Right lobe of liver (tissue), 6 donors: ENCODE measurements at regions not wholly inside any gene's neighbourhood (a gene's known extent, or its start where the extent isn't known, plus 50 kb on each side); places are given as distances from the start of the nearest gene placed in this dataset.

ENCODE experiments used
- ATAC-seq, 4 donors: fragments of 200-7000 bp; cut with Tn5 transposase; one replicate each; pipeline ENCODE4 v1.9.1; 2020; ENCODE audit warnings: mild to moderate bottlenecking in 4 of 4, moderate library complexity in 4 of 4
- DNase-seq, 3 donors: peaks; one replicate each; pipeline ENCODE4 v3.0.0-alpha.2; 2020
- H3K27ac ChIP-seq, 3 donors: fragments of 200-600 bp; one replicate each; pipeline ENCODE4 v1.8.0; 2022
- H3K27me3 ChIP-seq, 2 donors: fragments of 200-600 bp; one replicate each; pipeline ENCODE4 v1.8.0; 2022
- H3K36me3 ChIP-seq, 4 donors: fragments of 200-600 bp; sonication (generic) in 1 of 4; one replicate each; pipeline versions ENCODE4 v1.5.1 to v1.8.0; 2017 to 2022; ENCODE audit warnings: control low read depth in 1 of 4
- H3K4me1 ChIP-seq, 4 donors: fragments of 200-600 bp; sonication (generic) in 1 of 4; one replicate each; pipeline versions ENCODE4 v1.5.1 to v1.8.0; 2017 to 2022; ENCODE audit warnings: control low read depth in 1 of 4
- H3K4me3 ChIP-seq, 3 donors: fragments of 200-600 bp; one replicate each; pipeline ENCODE4 v1.8.0; 2022
- H3K9me3 ChIP-seq, 4 donors: fragments of 200-600 bp; sonication (generic) in 1 of 4; one replicate each; pipeline versions ENCODE4 v1.5.1 to v1.8.0; 2017 to 2022; ENCODE audit warnings: control low read depth in 1 of 4
- CTCF ChIP-seq, 4 donors: fragments of 200-600 bp in 3 of 4; fragments of 450-650 bp in 1 of 4; IDR thresholded peaks; one replicate each; pipeline versions ENCODE4 v1.5.1 to v1.8.0; 2016 to 2022; ENCODE audit warnings: antibody characterized with exemption in 4 of 4, mild to moderate bottlenecking in 2 of 4
- POLR2A ChIP-seq: fragments of 450-650 bp; IDR thresholded peaks from one replicate; pipeline ENCODE4 v1.6.1; 2017; ENCODE audit warnings: antibody characterized with exemption, mild to moderate bottlenecking
- WGBS: methylation state at CpG from one replicate; pipeline ENCODE4 v1.1.6; 2018; ENCODE audit warnings: low coverage, low lambda C conversion rate; ENCODE audit not compliant: insufficient coverage; ENCODE audit errors: missing lambda C conversion rate; 5-methylcytosine and 5-hydroxymethylcytosine counted together
- intact Hi-C, 2 donors: fragments of 100-400 bp; cut with DNase I; formaldehyde crosslinking; loops; one replicate each; pipeline versions ENCODE4 v1.11.2 to v1.14.1; 2022
- donor health status: DM: no; HTN: yes; CAD: no.
- donor health status: DM: no; HTN: no; CAD: no.
- donor health status: DM: no; HTN: no; CAD: no.
- donor health status: DM: no; HTN: yes; CAD: no.
- donor health status: DM: no; HTN: yes; CAD: no.

DNA sequence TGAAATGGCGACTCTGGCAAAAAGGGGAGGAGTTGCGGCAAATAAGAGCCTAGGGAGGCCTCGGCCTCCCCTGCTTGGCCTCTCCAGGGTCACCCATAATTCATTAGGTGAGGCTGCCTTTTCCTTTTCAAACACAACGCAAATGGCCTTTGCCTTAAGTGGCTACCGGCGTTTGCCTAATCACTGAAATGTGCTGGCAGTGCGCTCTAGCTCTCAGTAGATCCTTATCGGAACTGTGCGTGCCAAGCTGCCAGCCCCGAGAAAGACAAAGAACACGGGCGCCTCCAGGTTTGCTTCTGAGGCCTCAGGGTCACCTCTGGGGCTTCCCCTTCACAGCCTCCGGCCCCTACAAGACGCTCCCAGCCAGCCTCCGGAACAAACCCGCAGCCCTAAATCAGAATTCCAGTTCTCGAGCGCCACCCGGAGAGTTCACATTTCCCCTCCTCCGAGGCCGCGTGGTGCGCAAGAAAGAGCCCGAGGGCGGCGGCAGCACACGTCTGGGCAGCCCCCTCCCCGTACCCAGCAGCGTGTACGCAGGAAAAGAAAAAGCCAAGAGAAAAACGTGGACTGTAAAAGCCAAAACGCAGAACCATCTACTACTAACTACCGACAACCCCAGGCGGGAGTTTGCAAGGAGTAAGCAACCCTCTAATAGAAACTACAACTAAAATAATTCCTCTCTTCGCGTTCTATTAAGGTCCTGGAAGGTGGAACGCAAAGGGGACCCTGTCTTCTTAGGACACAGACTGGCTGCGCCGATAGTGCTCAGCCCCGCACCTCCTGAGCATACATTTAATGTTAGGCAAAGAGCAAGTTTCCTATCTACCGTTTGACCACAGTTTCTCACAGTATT is 76.5 kb upstream of the BCOR start:
- Histone ChIP-seq H3K27me3 (no peaks in the 10 kb centered on the region), H3K27ac (peak overlapping the region; percentile 81 to 93 (median 91)), H3K9me3 (no peaks in the 10 kb centered on the region), H3K4me3 (peak overlapping the region; percentile 49 to 59 (median 58)), H3K36me3 (no peaks in the 10 kb centered on the region), H3K4me1 (peaks cover 0 to 20% (median 10%) of the 10 kb centered on the region in 4 donors)
- TF ChIP-seq CTCF (IDR thresholded peaks at IDR 0.05) (peak in 1 of 4 donors; percentile 9), POLR2A (no peak)
- intact Hi-C loops = loop anchor here in 1 of 2 donors (5.0 to 10.0 kb wide), 2 partner anchors 77 to 159 kb away; partner anchors contain the start of gene BCOR
- DNase-seq (peak; percentile 49 to 69 (median 69)), ATAC-seq (peak in 3 of 4 donors; percentile 4 to 25 (median 6))
- WGBS = 14% methylated on average over 23 of the region's 41 CpGs

- ATAC-seq (peak in 3 of 4 donors; percentile 1 to 27 (median 2)), DNase-seq (peak in 1 of 3 donors; percentile 53)
- Histone ChIP-seq H3K27me3 (no peaks in the 10 kb centered on the region), H3K4me3 (peak overlapping the region; percentile 36 to 58 (median 56)), H3K4me1 (peaks cover 0 to 20% (median 10%) of the 10 kb centered on the region in 4 donors), H3K27ac (peak overlapping the region; percentile 81 to 93 (median 91)), H3K9me3 (no peaks in the 10 kb centered on the region), H3K36me3 (no peaks in the 10 kb centered on the region)
- TF ChIP-seq CTCF (IDR thresholded peaks at IDR 0.05) = no peak
- no peak for TF ChIP-seq POLR2A
- intact Hi-C loops = loop anchor here in 1 of 2 donors (5.0 to 10.0 kb wide), 2 partner anchors 76 to 159 kb away; partner anchors contain the start of gene BCOR
- WGBS = 24% methylated on average over 14 of the region's 17 CpGs
Measured at GRCh38 chrX:40173143-40174000, 75.6 kb upstream of the BCOR start.

DNA sequence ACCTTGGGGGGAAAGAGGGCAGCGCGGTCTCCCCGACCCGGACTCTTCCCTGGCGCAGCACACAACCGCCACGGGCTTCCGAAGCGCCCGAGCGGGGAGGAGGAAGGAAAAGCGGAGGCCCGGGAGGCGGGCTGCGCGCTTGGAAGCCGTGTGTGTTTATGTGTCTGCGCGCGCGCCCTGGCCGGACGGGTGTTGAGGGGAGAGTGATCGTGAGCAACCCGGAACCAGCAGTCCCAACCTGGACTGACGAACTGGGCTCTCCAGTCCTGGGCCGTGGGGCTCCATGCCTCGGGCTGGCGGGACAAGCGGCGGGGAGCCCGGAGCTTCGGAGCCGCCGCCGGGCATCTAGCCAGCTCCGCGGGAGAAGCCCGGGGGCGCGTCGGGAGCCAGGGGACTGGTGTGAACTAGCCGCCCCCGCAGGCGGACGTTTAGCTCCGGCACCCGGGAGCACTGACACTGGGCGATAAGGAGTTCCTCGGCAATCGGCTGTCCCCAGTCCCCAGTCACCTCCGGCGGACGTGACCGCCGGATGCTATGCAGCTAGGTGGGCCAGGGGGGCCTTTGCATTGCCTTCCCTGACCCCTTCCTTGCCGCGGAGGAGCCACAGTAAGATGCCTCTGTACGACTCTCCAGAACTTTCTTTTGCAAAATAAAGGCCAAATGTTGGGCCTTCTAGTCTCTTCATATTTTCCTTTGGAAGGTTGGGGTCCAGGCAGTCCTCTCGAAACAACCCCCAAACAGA is 74.8 kb upstream of the BCOR start:
- ATAC-seq (peak; percentile 16 to 43 (median 35)), DNase-seq (peak; percentile 72 to 77 (median 72))
- Histone ChIP-seq H3K4me1 (peaks cover 0 to 20% (median 9%) of the 10 kb centered on the region in 4 donors), H3K27me3 (no peaks in the 10 kb centered on the region), H3K4me3 (peak overlapping the region; percentile 36 to 56 (median 51)), H3K36me3 (no peaks in the 10 kb centered on the region), H3K27ac (peak overlapping the region; percentile 79 to 91 (median 79)), H3K9me3 (no peaks in the 10 kb centered on the region)
- peak; percentile 50 for TF ChIP-seq POLR2A
- no peak for TF ChIP-seq CTCF (IDR thresholded peaks at IDR 0.05)
- WGBS = 6% methylated on average over 18 of the region's 60 CpGs
- intact Hi-C loops = loop anchor here in 1 of 2 donors (5.0 to 10.0 kb wide), 2 partner anchors 75 to 158 kb away; partner anchors contain the start of gene BCOR
